ENCODE measurements at regions not wholly inside any gene's neighbourhood (a gene's known extent, or its start where the extent isn't known, plus 50 kb on each side); places are given as distances from the start of the nearest gene placed in this dataset.

DNA sequence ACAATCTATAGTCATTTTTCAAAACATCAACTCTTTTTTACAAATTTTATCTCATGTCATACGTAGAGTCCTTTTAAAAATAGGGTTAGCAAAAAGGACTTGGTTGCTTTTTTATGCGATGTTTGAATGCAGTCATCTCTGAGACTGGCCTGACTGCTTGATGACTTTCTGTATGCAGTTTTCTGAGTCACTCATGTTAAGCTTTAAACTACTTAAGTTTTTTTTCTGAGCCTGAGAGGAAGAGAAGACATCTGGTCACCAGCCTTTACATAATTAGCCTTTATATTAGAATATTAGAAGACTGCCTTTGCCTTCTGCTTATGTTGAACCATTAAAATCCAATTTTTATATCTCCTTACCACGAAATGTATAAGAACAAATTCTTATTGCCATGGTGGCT is 834.4 kb upstream of the MBL2 start:
- TF ChIP-seq, protein P1, sequence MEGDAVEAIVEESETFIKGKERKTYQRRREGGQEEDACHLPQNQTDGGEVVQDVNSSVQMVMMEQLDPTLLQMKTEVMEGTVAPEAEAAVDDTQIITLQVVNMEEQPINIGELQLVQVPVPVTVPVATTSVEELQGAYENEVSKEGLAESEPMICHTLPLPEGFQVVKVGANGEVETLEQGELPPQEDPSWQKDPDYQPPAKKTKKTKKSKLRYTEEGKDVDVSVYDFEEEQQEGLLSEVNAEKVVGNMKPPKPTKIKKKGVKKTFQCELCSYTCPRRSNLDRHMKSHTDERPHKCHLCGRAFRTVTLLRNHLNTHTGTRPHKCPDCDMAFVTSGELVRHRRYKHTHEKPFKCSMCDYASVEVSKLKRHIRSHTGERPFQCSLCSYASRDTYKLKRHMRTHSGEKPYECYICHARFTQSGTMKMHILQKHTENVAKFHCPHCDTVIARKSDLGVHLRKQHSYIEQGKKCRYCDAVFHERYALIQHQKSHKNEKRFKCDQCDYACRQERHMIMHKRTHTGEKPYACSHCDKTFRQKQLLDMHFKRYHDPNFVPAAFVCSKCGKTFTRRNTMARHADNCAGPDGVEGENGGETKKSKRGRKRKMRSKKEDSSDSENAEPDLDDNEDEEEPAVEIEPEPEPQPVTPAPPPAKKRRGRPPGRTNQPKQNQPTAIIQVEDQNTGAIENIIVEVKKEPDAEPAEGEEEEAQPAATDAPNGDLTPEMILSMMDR (IDR thresholded peaks at IDR 0.05): no peak
- TF ChIP-seq EZH2 (IDR thresholded peaks at IDR 0.05): no peak
